HG03432 (cell line): ENCODE measurements at regions not wholly inside any gene's neighbourhood (a gene's known extent, or its start where the extent isn't known, plus 50 kb on each side); places are given as distances from the start of the nearest gene placed in this dataset.
"Not testable (repeated sequence)": the region's sequence is repeated elsewhere in the genome, so short reads cannot be mapped to it uniquely, and the experiment has no call there.

Source experiments
- ATAC-seq: cut with Tn5 transposase; IDR thresholded peaks from one replicate; pipeline ENCODE4 v1.9.1; 2021; ENCODE audit warnings: mild to moderate bottlenecking, moderate library complexity; ENCODE audit not compliant: unreplicated experiment

DNA sequence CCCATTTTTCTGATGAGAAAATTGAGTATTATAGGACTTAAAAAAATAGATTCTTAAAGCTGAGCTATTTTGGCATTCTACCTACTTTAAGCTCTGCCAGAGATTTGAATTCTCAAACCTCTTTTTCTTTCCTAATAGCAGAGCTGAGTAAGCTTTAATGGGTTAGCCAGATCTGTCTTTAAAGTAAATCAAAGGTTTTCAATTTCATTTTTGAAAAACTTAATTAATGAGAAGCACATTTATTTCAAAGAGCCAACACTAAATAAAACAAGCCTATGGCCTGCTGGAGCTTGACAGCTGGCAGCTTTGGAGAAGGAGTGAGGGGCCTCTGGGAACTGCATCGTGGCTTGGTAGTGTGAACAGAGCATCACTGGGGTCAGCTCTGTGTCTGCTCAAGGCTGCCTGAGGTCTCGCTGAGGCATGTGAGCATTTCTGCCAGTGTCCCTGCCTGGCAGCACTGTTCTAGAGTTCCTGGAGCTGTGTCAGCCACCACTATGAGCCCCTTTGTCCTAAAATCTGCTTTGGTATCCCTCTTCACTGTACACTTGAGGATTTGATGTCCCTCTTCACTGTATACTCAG, 50.4 kb upstream of the PRSS23 start:
- ATAC-seq, result no peak

DNA sequence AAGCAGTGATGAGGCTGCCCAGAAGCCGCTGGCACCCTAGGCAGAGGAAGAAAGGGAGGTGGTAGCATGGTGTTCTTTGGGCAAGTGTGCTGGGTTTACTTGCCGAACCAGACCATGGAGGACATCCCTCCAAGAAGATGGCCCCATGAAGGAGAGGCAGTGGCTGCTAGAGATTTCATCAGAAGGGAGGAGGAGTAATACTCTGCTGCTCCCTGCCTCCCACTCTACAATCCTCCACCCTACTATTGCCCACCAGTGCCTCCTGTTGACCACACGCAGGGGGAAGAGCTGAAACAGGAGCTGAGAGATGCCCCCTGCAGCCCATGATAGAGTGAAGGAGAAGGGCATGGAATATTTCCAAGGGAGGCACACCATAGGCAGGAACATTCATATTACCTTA, 51.0 kb upstream of the PRSS23 start:
- ATAC-seq, result no peak

DNA sequence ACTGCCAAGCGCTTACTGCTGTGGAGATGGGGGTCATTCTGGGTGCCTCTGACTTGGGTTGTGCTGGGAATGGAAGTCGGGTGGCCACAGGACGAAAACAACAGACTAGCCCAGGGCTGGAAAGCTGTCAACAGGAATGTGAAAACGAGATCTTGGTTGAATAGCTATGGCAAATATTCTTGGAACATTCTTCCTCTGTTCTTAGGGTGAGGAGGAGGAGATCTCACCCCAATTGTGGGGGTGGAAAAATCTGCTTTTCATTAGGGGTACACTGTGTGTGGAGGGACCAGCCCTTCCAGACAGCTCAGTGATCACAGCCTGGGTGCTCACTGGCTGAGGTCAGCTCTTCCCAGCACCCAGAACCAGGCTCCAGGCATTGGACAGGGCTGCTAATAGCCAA, 52.0 kb upstream of the PRSS23 start:
- ATAC-seq, result no peak

DNA sequence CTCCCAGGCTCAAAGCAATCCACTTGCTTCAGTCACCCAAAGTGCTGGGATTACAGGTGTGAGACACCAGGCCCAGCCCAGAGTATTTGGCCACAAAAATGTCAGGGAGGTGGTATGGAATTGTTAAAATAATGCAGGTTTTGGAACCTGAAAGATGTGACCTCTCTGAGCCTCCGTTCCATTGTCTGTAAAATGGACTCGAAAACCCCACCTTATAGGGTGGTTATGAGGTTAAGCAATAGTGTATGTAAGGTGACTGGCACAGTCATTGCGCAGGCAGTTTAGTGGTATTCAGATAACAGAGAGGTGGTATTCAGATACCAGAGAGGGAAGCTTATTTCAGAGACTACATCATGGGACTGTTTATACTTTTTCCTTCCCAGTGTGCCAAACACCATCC, 52.5 kb upstream of the PRSS23 start:
- no peak for ATAC-seq

DNA sequence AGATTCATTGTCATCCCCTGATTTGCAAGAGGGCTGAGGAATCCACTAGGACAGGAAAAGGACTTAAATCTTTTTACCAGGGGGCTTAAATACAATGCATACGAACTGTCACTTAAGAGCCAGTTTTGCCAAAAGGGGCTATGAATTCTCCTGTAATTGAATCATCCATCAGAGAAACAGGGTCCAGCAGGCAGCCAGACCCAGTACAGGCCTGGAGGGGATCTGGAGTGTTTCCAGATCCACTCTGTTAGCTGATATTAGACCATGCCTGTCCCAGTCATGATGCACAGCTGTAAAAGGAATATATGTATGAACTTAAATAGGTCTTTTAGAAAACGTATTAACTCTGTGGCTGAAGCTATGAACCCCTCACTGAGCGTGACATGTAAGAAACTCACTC, 53.8 kb upstream of the PRSS23 start:
- no peak for ATAC-seq

DNA sequence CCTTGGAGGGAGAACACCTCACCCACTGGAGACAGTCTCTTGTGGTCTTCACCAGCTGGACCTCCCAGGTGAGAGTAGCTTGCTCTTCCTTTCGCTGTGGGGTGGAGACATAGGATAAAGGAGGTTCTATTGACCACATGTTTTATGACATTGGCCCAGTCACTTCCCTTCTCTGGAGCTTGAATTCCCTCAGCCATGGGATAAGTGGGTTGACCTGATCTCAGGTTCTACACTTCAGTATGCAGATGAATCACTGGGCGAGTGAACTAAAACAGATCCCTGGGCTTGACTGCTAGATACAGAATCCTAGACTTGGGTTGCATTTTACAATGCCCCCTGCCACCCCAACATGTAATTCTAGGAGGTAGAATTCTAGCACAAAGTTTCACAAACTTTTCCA, 54.8 kb upstream of the PRSS23 start:
- no peak for ATAC-seq

DNA sequence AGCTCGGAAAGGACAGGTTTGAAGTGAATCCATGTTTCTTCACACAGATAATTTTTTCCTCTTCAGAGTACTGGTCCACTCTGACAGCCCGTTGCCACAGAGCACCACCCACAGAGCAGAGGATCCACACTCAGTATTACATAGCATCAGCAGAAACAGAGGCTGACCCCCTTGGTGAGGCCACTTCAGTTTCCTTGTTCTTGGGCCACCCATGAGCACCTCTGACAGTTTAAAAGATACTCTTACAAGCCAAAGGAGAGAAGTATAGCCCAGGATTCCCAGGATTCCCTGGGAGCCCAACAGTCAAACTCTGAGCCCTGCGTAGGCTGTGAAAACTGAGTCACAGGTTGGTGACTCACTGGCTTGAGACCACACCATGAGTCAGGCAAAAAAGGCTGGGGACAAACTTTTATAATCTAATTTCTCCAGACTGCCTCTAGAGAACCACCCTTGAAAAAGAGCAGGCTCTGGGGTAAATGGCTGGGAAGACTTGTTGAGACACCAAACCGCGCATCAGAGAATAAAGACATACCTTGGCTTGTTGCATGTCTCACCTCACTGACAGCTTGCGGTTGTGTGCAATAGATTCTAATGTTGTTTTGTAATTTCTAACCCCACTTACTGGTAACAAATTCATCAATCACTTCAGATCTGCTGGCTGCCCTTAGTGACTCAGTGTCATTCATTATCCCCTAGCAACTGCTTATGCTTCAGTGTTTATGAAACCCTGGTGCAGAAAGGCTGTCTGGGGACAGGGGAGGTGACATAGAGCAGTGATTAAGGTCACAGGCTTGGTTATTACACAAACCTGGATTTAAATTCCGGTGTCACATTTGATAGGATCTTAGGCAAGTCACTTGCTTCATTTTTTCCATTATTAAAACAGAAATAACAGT, 56.9 kb upstream of the PRSS23 start:
- ATAC-seq, result peak; percentile 69

DNA sequence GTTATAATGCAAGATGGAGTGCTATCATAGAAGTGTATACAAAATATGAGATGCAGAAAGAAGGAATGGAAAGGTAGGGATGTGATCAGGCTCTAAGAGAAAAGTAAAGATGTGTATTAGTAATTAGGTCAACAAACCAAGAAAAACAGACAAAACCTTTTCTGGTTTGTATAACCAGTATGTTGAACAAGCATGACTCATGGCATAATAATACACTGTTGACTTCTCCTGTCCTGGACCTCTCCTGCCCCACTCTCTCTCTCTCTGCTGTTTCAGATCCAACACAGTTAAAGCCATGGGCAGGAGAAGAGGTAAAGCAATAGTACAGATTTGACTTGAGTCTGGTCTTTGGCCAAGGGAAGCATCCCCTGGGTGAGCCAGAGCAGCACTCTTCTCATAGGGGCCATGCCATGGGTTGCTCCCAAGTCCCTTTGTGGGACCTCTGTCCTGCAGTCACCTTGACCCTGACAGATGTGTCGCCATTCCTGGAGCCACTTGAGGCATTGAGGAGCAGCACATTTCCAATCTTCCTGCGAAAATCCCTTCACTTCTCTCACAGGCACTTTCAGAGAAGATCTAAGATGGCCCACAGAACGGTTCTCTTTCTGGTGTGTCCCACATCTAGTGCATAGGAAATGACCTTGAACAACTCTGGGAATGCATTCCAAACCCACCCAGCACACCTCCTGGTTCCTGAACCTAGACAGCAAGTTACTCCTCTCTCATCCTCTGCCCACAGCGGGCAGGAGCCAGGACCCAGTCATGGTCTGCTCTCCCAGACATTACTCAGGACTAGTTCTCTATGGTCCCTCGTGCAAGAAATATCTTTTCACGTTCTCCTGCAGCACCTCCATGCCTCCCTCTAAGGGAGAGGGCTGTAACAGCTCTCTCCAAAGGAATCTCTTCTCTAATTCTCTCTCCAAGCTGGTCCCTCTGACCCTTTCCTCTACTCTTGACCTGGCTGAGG, 58.2 kb upstream of the PRSS23 start:
- ATAC-seq, result no peak

DNA sequence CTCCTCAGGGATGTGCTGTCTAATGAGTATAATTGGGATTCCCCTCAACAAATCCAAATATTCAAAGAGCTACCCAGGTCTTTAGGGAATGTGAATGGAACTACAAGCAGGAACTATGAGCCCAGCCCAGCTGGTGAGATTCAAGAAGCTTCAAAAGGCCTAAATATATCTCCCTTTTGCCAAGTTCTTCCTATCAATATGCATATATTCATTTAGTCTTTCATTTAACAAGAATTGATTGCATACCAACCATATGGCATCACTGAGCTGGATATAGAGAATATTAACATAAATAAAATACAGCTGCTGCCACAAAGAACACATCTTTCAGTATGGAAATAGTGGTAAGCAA, 58.9 kb upstream of the PRSS23 start:
- no peak for ATAC-seq

DNA sequence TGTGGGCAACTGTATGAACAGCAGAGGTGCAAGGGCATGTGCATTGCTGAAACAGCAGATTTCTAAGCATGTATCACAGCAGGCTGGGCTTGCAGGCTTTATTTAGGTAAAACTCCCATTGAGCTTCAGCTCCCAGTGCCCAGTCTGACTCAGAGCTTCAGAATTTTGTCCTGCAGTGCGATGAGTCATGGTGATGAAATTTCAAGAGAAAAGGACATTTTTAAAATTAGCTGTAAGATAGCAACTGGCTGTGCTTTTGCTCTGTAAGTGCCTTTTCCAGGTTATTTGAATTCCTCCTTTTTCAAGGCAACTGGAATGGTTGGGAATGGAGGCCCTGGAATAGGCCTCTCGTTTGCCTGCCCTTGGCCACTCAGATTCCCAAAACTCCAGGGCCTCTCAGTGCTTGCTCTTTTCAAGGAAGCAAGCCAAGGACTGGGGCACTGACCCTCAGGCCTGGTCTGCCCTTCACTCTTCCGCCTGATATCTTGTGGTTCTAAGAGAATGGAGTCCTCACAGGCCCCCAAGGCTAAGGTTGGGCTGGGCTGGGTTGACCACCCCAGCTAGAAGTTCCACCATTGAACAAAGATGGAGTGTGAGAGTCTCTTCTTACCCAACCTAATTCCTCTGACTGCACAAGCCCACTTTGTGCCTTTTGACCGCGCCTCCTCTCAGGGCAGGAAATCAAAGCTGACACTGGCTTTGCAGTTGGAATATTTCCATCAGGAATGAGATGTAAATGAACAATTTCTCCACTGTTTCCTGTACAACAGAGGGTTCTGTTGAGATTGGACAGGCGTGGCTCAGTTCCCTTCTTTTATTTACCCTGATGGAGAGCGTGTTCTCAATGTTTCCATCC, 59.5 kb upstream of the PRSS23 start:
- ATAC-seq, result peak; percentile 49

DNA sequence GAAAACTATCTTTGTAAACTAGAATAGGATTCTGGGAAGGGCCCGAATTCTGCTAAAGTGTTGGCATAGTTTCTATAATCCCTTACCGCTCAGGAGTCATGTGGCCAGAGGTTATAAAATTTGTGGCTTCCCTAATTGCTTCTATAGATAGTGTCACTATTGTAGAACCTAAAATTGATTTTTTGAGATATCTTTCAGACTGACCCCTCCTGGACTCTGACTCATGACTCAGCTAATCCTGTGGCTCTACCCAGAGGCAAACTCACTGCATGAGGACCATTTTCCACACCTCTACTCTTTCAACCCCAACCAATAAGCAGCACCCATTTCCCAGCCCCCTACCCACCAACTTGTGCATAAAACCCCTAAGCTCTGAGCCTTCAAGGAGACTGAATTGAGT, 61.8 kb upstream of the PRSS23 start:
- ATAC-seq, result no peak

DNA sequence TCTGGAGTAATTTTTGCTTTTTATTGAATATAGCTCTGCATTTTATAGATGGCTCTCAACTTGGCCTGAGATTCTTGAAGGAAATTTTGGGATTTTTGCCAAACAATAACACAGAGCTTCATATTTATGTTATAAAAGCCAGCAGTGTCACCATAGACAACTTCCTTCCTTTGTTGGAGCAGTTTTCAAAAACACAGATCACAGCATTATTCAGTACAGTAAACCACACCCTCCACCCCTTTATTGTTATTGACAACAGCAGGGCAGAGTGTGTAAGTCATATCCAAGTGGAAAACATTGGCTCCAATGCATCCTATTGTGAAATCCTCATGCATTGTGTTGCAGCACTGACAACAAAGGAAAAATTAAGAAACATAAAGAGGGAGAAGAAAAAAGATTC, 62.6 kb upstream of the PRSS23 start:
- ATAC-seq, result no peak

DNA sequence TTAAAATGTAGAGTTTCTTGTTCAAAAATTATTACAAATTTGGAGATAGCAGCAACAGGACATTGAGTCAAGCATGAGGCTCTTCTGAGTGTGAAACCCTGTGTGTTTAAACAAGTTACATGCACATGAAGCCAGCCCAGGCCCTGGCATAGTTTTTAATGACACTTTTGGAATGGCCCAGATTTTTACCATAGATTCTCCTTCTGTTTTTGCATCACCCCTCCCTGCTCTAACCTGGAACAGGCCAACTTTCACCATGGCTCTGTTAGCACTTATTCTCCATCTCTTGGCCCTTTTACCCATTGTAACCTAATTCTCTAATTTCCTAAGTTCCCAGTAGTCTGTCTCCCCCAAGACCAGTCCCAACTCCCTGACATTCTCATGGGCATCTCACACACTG, 63.1 kb upstream of the PRSS23 start:
- no peak for ATAC-seq

DNA sequence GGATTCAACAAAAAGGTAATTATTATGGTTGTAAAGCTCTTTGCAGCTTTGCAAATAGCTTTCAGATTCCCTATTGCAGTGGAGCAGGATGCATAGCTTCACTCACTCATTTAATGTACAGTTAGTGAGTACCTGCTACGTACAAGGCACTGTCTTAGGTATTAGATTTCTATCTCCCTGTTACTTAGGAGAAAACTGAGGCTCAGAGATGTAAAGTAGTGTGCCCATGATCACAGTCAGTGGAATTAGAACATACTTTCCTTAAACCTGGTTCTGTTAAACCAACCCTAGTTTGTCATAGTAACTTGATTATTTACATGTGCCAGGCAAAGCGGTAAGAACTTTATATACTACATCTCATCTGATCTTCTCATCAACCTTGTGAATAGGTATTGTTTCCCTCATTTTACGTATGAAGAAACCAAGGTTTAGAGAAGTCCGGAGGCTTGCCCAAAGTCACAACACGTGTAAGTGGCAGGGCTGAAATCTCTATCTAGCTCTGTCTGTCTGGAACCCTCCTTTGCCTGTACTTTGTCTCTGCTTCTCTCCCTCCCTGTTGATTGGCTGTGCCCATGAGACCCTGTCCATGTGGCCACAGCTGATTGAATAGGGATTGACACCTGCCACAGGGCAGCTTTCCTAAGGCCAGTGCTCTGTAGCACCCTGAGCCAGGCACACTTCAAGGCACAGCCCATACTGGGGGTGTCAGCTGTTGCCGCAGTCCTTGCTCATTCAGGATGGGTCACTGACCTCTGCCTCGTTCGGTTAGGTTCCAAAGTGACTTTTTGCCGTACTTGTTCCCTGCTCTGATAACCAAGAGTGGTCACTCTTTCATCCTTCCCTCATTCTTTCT, 63.8 kb upstream of the PRSS23 start:
- no peak for ATAC-seq

DNA sequence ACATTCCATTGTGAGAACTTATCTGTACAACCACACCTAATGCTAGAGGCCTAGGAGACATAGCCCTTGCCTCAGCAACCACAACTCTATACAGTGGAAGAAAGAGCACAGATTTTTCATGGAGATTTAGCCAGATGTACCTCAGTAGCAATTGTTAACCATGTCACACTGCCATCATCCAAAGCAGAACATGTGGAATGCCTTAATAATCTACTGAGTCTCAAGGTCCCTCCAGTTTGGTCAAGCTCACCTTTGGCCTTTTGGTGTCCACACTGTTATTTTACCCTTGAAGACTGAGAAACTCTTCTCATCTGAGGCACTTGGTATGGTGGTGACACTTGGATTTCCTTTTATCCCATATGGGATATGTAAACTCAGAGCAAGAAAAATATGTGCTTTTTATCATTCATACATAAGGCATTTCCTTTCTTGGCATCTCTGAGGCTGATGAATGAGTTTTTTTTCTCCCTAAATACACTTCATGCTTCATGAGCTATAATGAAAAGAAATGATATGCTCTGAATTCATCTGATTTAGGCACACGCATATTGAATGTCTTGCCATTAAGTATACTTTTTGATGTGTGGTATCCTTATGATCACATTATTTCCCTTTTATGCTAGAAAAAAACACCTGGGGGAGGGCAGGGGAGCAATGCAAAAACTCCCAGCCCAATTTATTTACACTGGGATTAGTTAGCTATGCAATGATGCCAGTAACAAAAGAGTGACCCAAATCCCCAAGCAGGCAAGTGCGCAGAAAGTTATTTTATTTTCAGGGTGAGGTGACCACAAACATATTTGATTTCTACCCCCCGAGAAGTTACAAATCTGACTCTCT, 63.3 kb upstream of the ME3 start:
- ATAC-seq, result no peak

DNA sequence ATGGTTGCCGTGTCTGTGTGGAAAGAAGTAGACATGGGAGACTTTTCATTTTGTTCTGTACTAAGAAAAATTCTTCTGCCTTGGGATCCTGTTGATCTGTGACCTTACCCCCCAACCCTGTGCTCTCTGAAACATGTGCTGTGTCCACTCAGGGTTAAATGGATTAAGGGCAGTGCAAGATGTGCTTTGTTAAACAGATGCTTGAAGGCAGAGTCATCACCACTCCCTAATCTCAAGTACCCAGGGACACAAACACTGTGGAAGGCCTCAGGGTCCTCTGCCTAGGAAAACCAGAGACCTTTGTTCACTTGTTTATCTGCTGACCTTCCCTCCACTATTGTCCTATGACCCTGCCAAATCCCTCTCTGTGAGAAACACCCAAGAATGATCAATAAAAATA, 60.3 kb upstream of the ME3 start:
- not testable (repeated sequence) for ATAC-seq

DNA sequence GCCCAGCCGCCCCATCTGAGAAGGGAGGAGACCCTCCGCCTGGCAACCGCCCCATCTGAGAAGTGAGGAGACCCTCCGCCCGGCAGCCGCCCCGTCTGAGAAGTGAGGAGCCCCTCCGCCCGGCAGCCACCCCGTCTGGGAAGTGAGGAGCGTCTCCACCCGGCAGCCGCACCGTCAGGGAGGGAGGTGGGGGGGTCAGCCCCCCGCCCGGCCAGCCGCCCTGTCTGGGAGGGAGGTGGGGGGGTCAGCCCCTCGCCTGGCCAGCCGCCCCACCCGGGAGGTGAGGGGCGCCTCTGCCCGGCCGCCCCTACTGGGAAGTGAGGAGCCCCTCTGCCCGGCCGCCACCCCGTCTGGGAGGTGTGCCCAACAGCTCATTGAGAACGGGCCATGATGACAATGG, 59.9 kb upstream of the ME3 start:
- not testable (repeated sequence) for ATAC-seq

DNA sequence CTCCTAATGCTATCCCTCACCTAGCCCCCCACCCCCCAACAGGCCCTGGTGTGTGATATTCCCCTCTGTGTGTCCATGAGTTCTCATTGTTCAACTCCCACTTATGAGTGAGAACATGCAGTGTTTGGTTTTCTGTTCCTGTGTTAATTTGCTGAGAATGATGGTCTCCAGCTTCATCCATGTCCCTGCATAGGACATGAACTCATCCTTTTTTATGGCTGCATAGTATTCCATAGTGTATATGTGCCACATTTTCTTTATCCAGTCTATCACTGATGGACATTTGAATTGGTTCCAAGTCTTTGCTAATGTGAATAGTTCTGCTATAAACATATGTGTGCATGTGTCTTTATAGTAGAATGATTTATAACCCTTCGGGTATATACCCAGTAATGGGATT, 57.2 kb upstream of the ME3 start:
- ATAC-seq, result not testable (repeated sequence)

DNA sequence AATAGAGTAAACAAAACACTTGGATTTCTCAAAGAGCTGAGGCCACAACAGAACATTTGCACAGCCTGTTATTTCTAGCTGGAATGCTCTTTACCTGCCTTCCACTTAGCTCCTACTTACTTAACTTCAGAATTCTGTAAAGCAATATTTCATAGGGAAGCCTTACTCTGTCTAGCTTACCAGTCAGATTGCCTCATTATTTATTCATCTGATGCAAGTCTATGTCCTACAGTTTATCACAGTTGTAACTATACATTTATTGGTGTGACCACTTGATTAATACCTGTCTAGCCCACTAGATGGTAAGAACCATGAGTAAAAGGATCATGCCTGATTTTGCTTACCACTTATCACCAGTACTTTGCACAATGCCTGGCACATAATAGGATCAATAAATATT, 56.1 kb upstream of the ME3 start:
- ATAC-seq, result no peak
